ENCODE measurements at regions not wholly inside any gene's neighbourhood (a gene's known extent, or its start where the extent isn't known, plus 50 kb on each side); places are given as distances from the start of the nearest gene placed in this dataset.

GRCh38 chr16:51753467-51754127, 602.5 kb upstream of the SALL1 start:
- no CpG with 5 or more reads among the region's 1 CpG for WGBS, 2 experiments (ENCODE audit: insufficient coverage in 2 of 2)
- peaks cover 9% of the 10 kb centered on the region for H3K4me1 ChIP-seq (ENCODE audit: control insufficient read depth, insufficient read depth, low read length, poor library complexity, severe bottlenecking)
- no peak overlapping the region for H3K4me3 ChIP-seq (ENCODE audit: extremely low read depth, insufficient read depth, low read length, poor library complexity, severe bottlenecking)
- H3K27ac ChIP-seq (ENCODE audit: low read depth, low read length, severe bottlenecking), result no peak overlapping the region
- no peaks in the 10 kb centered on the region for H3K9me3 ChIP-seq (ENCODE audit: control insufficient read depth, low read length)
- H3K36me3 ChIP-seq (ENCODE audit: control insufficient read depth, insufficient read depth, low read length), result no peaks in the 10 kb centered on the region

DNA sequence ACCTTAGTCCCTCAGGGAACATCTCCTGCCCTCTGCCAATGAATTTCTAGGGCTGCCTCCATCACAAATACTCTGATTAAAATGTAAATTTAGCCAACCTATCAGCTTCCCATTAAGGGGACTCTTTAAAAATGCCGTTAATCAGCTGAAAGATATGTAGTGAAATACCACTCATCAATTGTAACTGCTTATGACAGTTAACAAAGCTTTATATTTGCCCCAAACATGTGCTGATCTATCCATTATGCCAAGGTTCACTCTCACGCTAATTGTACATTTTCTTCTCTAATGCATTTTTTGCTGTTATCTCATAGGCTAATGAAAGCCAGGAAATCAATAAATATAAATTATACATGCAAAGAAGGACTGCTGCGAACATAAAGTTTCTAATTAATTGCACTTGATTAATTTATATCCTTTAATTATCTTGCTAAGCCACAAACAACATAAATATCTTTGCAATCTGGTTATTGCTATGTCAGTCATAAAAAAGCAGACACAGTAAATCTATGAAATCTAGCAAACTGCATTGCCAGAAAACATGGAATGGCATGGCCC, 601.4 kb upstream of the SALL1 start:
- Histone ChIP-seq H3K4me1 (ENCODE audit: control insufficient read depth, insufficient read depth, low read length, poor library complexity, severe bottlenecking) (peaks cover 9% of the 10 kb centered on the region), H3K9me3 (ENCODE audit: control insufficient read depth, low read length) (no peaks in the 10 kb centered on the region), H3K4me3 (ENCODE audit: extremely low read depth, insufficient read depth, low read length, poor library complexity, severe bottlenecking) (no peak overlapping the region), H3K36me3 (ENCODE audit: control insufficient read depth, insufficient read depth, low read length) (no peaks in the 10 kb centered on the region), H3K27ac (ENCODE audit: low read depth, low read length, severe bottlenecking) (no peak overlapping the region)
- WGBS, 2 experiments (ENCODE audit: insufficient coverage in 2 of 2), result 100% methylated on average over 1 of the region's 3 CpGs; no CpG with 5 or more reads in 1 of the 2 experiments

DNA sequence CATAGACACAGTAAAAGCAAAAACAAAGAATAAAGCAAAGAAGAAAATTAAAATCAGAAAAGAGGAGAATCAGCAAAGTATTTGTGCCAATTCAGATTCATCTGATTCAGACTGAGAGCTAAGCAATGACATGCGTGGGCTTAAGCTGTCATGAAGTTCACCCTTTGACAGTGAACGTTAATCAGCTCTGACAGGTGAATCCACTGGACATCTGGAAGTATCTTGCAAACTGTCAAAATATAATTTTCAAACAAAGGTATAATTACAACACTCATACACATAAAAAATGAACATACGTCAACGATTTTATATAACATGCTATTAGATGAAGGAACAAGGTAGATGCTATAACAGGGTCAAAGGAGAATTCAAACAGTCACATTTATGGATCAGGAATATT, 596.3 kb upstream of the SALL1 start:
- H3K4me1 ChIP-seq (ENCODE audit: control insufficient read depth, insufficient read depth, low read length, poor library complexity, severe bottlenecking), result no peaks in the 10 kb centered on the region
- WGBS, 2 experiments (ENCODE audit: insufficient coverage in 2 of 2), result 82 to 87% methylated on average over 2 to 3 of the region's 4 CpGs
- H3K36me3 ChIP-seq (ENCODE audit: control insufficient read depth, insufficient read depth, low read length), result no peaks in the 10 kb centered on the region

DNA sequence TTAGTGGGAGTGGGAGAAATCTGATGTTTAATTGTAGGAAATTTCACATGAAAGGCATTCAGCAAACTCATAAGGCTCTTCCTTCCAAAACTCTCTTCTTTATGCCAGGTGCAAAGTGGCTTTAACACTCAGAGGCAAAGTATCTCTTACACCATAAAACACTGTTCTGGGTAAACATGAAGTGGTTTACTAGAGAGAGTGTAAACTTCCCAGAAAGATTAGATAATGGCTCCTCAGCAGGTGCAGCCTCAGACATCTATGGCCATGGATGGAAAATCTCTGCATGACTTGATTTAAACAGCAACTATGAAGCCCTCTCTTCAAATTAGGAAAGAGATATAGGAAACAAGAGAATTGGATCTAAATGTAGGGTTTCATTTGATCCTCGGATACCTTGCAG, 583.1 kb upstream of the SALL1 start:
- Histone ChIP-seq H3K9me3 (ENCODE audit: control insufficient read depth, low read length) (no peaks in the 10 kb centered on the region), H3K4me3 (ENCODE audit: extremely low read depth, insufficient read depth, low read length, poor library complexity, severe bottlenecking) (no peak overlapping the region), H3K4me1 (ENCODE audit: control insufficient read depth, insufficient read depth, low read length, poor library complexity, severe bottlenecking) (no peaks in the 10 kb centered on the region), H3K27ac (ENCODE audit: low read depth, low read length, severe bottlenecking) (no peak overlapping the region), H3K36me3 (ENCODE audit: control insufficient read depth, insufficient read depth, low read length) (no peaks in the 10 kb centered on the region)
- no CpG with 5 or more reads among the region's 1 CpG for WGBS, 2 experiments (ENCODE audit: insufficient coverage in 2 of 2)

More for the DNA sequence above, 596.3 kb upstream of the SALL1 start:
- Histone ChIP-seq H3K9me3 (ENCODE audit: control insufficient read depth, low read length) (peaks cover 4% of the 10 kb centered on the region), H3K27ac (ENCODE audit: low read depth, low read length, severe bottlenecking) (no peak overlapping the region), H3K4me3 (ENCODE audit: extremely low read depth, insufficient read depth, low read length, poor library complexity, severe bottlenecking) (no peak overlapping the region)

DNA sequence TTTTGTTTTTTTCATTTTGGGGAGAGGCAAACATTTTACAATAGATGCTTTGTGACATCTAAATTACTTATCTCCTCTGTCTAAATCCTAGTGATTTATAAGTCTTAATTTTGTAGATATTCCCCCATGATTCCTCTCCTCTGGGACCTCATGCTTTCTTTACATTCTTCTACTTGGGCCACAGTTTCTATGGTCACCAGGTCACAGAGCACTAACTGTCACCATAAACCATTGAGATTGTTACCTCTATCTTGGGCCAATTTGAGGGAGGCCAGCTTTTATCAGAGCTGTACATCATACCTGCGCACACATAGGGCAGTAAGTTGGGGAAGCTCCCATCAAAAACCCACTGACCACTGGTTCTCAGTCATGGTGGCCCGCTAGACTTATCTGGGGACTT, 582.1 kb upstream of the SALL1 start:
- no peaks in the 10 kb centered on the region for H3K9me3 ChIP-seq (ENCODE audit: control insufficient read depth, low read length)
- H3K4me3 ChIP-seq (ENCODE audit: extremely low read depth, insufficient read depth, low read length, poor library complexity, severe bottlenecking), result no peak overlapping the region
- H3K4me1 ChIP-seq (ENCODE audit: control insufficient read depth, insufficient read depth, low read length, poor library complexity, severe bottlenecking), result no peaks in the 10 kb centered on the region
- no peak overlapping the region for H3K27ac ChIP-seq (ENCODE audit: low read depth, low read length, severe bottlenecking)
- no peaks in the 10 kb centered on the region for H3K36me3 ChIP-seq (ENCODE audit: control insufficient read depth, insufficient read depth, low read length)
- WGBS, 2 experiments (ENCODE audit: insufficient coverage in 2 of 2), result 80 to 100% methylated on average over 1 of the region's 2 CpGs

DNA sequence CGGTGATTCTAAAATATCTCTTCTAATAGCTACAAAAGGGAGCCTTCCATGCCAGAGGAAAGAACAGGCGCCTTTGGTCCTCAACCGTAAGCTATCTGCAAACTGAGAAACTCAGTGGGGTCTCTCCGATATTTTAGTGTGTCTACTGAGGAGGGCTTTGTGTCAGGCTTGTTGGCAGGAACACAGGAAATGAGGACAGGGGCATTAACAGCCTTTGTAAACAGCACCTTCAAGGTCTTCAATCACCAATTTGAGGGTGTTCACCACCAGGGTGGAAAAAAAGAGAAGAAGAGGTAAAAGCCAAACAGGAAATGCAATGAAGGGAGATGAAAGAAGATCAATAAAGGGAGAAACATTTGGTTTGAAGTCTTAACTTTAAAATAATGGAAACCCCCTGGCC, 580.1 kb upstream of the SALL1 start:
- WGBS, 2 experiments (ENCODE audit: insufficient coverage in 2 of 2), result 57% methylated on average over 4 of the region's 4 CpGs; no CpG with 5 or more reads in 1 of the 2 experiments
- Histone ChIP-seq H3K4me1 (ENCODE audit: control insufficient read depth, insufficient read depth, low read length, poor library complexity, severe bottlenecking) (no peaks in the 10 kb centered on the region), H3K27ac (ENCODE audit: low read depth, low read length, severe bottlenecking) (no peak overlapping the region), H3K9me3 (ENCODE audit: control insufficient read depth, low read length) (no peaks in the 10 kb centered on the region), H3K36me3 (ENCODE audit: control insufficient read depth, insufficient read depth, low read length) (no peaks in the 10 kb centered on the region), H3K4me3 (ENCODE audit: extremely low read depth, insufficient read depth, low read length, poor library complexity, severe bottlenecking) (no peak overlapping the region)

DNA sequence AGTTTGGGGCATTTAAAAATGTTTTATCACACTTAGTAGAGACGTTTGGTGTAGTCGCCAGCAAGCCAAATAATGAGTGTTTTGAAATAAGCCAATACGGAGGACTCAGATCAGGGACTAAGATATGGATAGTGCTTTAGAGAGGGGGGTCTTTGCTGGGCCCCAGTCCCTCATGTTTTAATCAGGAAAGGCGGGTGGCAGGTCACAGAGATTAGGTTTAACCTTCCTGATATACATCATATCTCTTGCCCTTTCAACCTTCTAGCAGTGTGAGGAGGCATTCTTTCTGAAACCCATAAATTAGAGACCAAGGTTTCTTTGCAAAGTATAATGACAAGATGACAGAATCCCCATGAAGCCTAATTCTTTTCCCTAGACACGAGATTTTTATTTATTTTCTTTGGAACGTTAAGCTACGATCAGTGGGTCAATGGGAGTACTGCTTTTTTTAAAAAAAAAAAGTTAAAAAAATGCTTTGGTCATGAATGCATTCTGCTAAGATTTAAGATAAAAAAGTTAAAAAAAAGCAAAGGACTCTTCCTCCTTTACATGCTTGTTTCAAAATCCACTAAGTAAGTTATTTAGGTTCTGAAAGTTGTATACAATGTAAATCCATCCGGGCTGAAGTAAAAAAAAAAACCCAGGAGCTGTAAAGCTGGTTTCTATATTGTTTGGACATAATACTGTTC, 572.1 kb upstream of the SALL1 start:
- WGBS, 2 experiments (ENCODE audit: insufficient coverage in 2 of 2), result 54 to 57% methylated on average over 2 to 3 of the region's 8 CpGs
- no peak overlapping the region for H3K27ac ChIP-seq (ENCODE audit: low read depth, low read length, severe bottlenecking)
- no peaks in the 10 kb centered on the region for H3K36me3 ChIP-seq (ENCODE audit: control insufficient read depth, insufficient read depth, low read length)
- H3K9me3 ChIP-seq (ENCODE audit: control insufficient read depth, low read length), result no peaks in the 10 kb centered on the region
- no peaks in the 10 kb centered on the region for H3K4me1 ChIP-seq (ENCODE audit: control insufficient read depth, insufficient read depth, low read length, poor library complexity, severe bottlenecking)
- H3K4me3 ChIP-seq (ENCODE audit: extremely low read depth, insufficient read depth, low read length, poor library complexity, severe bottlenecking), result no peak overlapping the region

DNA sequence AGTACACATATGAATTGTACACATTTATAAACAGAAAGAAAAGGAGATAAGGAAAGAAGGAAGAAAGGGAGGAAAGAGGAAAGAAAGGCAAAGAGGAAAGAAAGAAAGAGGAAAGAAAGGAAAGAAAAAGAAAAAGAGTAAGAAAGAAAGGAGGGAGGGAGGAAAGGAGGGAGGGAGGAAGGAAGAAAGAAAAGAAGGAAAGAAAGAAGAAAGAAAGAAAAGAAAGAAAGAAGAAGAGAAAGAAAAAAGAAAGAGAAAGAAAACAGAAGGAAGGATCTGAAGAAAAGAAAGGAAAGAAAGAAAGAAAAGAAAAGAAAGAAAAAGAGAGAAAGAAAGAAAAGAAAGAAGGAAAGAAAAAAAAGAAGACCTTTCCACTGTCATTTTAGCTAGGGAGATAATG, 571.4 kb upstream of the SALL1 start:
- Histone ChIP-seq H3K27ac (ENCODE audit: low read depth, low read length, severe bottlenecking) (no peak overlapping the region), H3K4me3 (ENCODE audit: extremely low read depth, insufficient read depth, low read length, poor library complexity, severe bottlenecking) (no peak overlapping the region), H3K4me1 (ENCODE audit: control insufficient read depth, insufficient read depth, low read length, poor library complexity, severe bottlenecking) (no peaks in the 10 kb centered on the region), H3K36me3 (ENCODE audit: control insufficient read depth, insufficient read depth, low read length) (no peaks in the 10 kb centered on the region), H3K9me3 (ENCODE audit: control insufficient read depth, low read length) (no peaks in the 10 kb centered on the region)

GRCh38 chr16:51719376-51719775, 568.3 kb upstream of the SALL1 start:
- Histone ChIP-seq H3K9me3 (ENCODE audit: control insufficient read depth, low read length) (peaks cover 6% of the 10 kb centered on the region), H3K27ac (ENCODE audit: low read depth, low read length, severe bottlenecking) (no peak overlapping the region), H3K36me3 (ENCODE audit: control insufficient read depth, insufficient read depth, low read length) (no peaks in the 10 kb centered on the region), H3K4me1 (ENCODE audit: control insufficient read depth, insufficient read depth, low read length, poor library complexity, severe bottlenecking) (no peaks in the 10 kb centered on the region), H3K4me3 (ENCODE audit: extremely low read depth, insufficient read depth, low read length, poor library complexity, severe bottlenecking) (no peak overlapping the region)
- 100% methylated on average over 2 of the region's 3 CpGs; no CpG with 5 or more reads in 1 of the 2 experiments for WGBS, 2 experiments (ENCODE audit: insufficient coverage in 2 of 2)

GRCh38 chr16:51716195-51716594, 565.1 kb upstream of the SALL1 start:
- Histone ChIP-seq H3K4me1 (ENCODE audit: control insufficient read depth, insufficient read depth, low read length, poor library complexity, severe bottlenecking) (no peaks in the 10 kb centered on the region), H3K4me3 (ENCODE audit: extremely low read depth, insufficient read depth, low read length, poor library complexity, severe bottlenecking) (no peak overlapping the region), H3K36me3 (ENCODE audit: control insufficient read depth, insufficient read depth, low read length) (no peaks in the 10 kb centered on the region), H3K9me3 (ENCODE audit: control insufficient read depth, low read length) (peaks cover 10% of the 10 kb centered on the region), H3K27ac (ENCODE audit: low read depth, low read length, severe bottlenecking) (no peak overlapping the region)
- WGBS, 2 experiments (ENCODE audit: insufficient coverage in 2 of 2), result 88 to 100% methylated on average over 1 of the region's 1 CpG

- Histone ChIP-seq H3K9me3 (ENCODE audit: control insufficient read depth, low read length) (peaks cover 10% of the 10 kb centered on the region), H3K4me1 (ENCODE audit: control insufficient read depth, insufficient read depth, low read length, poor library complexity, severe bottlenecking) (no peaks in the 10 kb centered on the region), H3K36me3 (ENCODE audit: control insufficient read depth, insufficient read depth, low read length) (no peaks in the 10 kb centered on the region), H3K4me3 (ENCODE audit: extremely low read depth, insufficient read depth, low read length, poor library complexity, severe bottlenecking) (no peak overlapping the region), H3K27ac (ENCODE audit: low read depth, low read length, severe bottlenecking) (no peak overlapping the region)
- 90 to 95% methylated on average over 2 of the region's 2 CpGs for WGBS, 2 experiments (ENCODE audit: insufficient coverage in 2 of 2)
Observed at GRCh38 chr16:51713502-51713901, 562.4 kb upstream of the SALL1 start.

Data from mesodermal cell (in vitro differentiated cells).